CD4-positive, alpha-beta memory T cell (primary cell): ENCODE measurements at regions not wholly inside any gene's neighbourhood (a gene's known extent, or its start where the extent isn't known, plus 50 kb on each side); places are given as distances from the start of the nearest gene placed in this dataset.

ENCODE experiments used
- CTCF ChIA-PET: fragments of 350-600 bp; sonication (Branson Sonifier 250); formaldehyde crosslinking; loops from one replicate; lab custom pipeline; 2021; ENCODE audit warnings: inconsistent platforms; ENCODE audit not compliant: partially characterized antibody; lab: Charles Lee
- POLR2A ChIA-PET: fragments of 350-600 bp; sonication (Branson Sonifier 250); formaldehyde crosslinking; loops from one replicate; lab custom pipeline; 2021; ENCODE audit not compliant: partially characterized antibody; lab: Charles Lee
- DNase-seq, 5 donors: peaks; one replicate each; pipeline versions ENCODE4 v3.0.0 to v3.0.0-alpha.2; 2020 to 2022; ENCODE audit warnings: mixed read lengths in 1 of 5
- H3K27ac ChIP-seq: one replicate; pipeline ENCODE4 v1.7.0; 2013; ENCODE audit warnings: low read depth, low read length
- H3K27me3 ChIP-seq: 2 replicates; pipeline ENCODE4 v1.7.0; 2013; ENCODE audit warnings: mild to moderate bottlenecking, low read length, moderate library complexity; ENCODE audit not compliant: insufficient read depth
- H3K36me3 ChIP-seq: 2 replicates; pipeline ENCODE4 v1.7.0; 2013; ENCODE audit warnings: mild to moderate bottlenecking, low read length, moderate library complexity; ENCODE audit not compliant: insufficient read depth
- H3K4me1 ChIP-seq: 2 replicates; pipeline ENCODE4 v1.7.0; 2013; ENCODE audit warnings: mild to moderate bottlenecking, low read length, moderate library complexity; ENCODE audit not compliant: insufficient read depth
- H3K4me3 ChIP-seq, 2 donors: one replicate each; pipeline ENCODE4 v1.7.0; 2013; ENCODE audit warnings: low read length in 2 of 2, mild to moderate bottlenecking in 1 of 2
- H3K9me3 ChIP-seq, 2 donors: one replicate each; pipeline ENCODE4 v1.7.0; 2013; ENCODE audit warnings: low read length in 2 of 2, control low read depth in 1 of 2; ENCODE audit not compliant: control insufficient read depth in 1 of 2
- H3K27ac Mint-ChIP-seq, 7 donors: one replicate each; pipeline ENCODE4 v1.8.0; 2020 to 2021; ENCODE audit warnings: mixed read lengths in 7 of 7, mild to moderate bottlenecking in 6 of 7, inconsistent platforms in 3 of 7, moderate library complexity in 3 of 7
- H3K27me3 Mint-ChIP-seq, 2 donors: one replicate each; pipeline ENCODE4 v1.8.0; 2020 to 2021; ENCODE audit warnings: mixed read lengths in 2 of 2
- H3K36me3 Mint-ChIP-seq, 2 donors: one replicate each; pipeline ENCODE4 v1.8.0; 2020 to 2021; ENCODE audit warnings: mixed read lengths in 2 of 2, inconsistent platforms in 1 of 2, mild to moderate bottlenecking in 1 of 2
- H3K4me1 Mint-ChIP-seq, 4 donors: one replicate each; pipeline ENCODE4 v1.8.0; 2020 to 2021; ENCODE audit warnings: mixed read lengths in 4 of 4, mild to moderate bottlenecking in 1 of 4
- H3K4me3 Mint-ChIP-seq, 8 donors: one replicate each; pipeline ENCODE4 v1.8.0; 2020 to 2021; ENCODE audit warnings: mixed read lengths in 8 of 8, mild to moderate bottlenecking in 7 of 8, moderate library complexity in 6 of 8, inconsistent platforms in 3 of 8
- H3K9me3 Mint-ChIP-seq, 8 donors: one replicate each; pipeline ENCODE4 v1.8.0; 2020 to 2021; ENCODE audit warnings: mixed read lengths in 8 of 8, mild to moderate bottlenecking in 5 of 8, inconsistent platforms in 3 of 8, moderate library complexity in 1 of 8
- intact Hi-C: fragments of 100-400 bp; cut with micrococcal nuclease; formaldehyde crosslinking; loops from one replicate; pipeline ENCODE4 v1.15.1; 2023

DNA sequence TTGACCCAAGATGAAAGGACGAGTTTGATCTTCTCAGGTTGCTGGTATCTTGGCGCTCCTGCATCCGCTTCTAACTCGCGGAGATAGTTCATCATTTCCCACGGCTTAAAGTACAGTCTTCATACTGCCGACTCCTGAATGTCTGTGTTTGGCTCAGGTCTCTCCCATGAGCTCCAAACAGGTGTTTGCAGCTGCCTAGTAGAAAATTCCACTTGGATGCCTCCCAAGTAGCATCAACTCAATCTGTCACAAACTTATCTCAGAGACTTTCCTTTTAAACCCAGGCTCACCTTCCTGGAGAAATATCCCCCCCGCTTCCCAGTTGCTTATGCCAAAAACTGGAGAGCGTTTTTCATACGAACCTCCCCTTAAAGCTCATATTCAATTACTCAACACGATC lies 986.5 kb downstream of the TBC1D22A start:
- Histone ChIP-seq H3K36me3 (no peaks in the 10 kb centered on the region), H3K4me1 (no peaks in the 10 kb centered on the region), H3K9me3 (no peaks in the 10 kb centered on the region), H3K4me3 (no peak overlapping the region), H3K27ac (no peak overlapping the region), H3K27me3 (no peaks in the 10 kb centered on the region)
- H3K27me3 Mint-ChIP-seq, result peaks cover 16 to 17% of the 10 kb centered on the region in 2 donors
- intact Hi-C loops, result no loop called here
- ChIA-PET POLR2A (no interaction called here), CTCF (no interaction called here)
- H3K36me3 Mint-ChIP-seq, result no peaks in the 10 kb centered on the region
- peaks cover 0 to 3% (median 0%) of the 10 kb centered on the region in 8 donors for H3K9me3 Mint-ChIP-seq
- H3K27ac Mint-ChIP-seq, result no peak overlapping the region
- H3K4me3 Mint-ChIP-seq, result no peak overlapping the region
- no peaks in the 10 kb centered on the region for H3K4me1 Mint-ChIP-seq
- DNase-seq, result no peak

DNA sequence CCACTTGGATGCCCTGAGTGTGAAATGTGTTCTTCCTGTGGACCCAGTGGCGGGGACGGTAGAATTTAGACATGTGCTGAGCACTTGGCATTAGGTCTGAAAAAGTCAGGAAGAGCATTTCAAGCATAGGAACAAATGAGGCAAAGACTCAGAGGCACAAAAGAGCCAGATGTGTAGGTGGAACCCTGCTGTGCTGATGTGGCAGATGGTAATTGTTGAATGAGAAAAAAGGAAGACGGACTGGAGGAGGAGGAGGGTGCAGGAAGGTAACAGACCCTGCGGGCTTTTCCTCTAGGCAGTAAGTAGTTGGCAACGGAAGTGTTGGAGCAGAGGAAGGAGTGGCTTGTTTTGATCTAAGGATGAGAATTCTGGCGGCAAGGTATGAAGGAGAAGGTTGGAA lies 985.8 kb downstream of the TBC1D22A start:
- Histone ChIP-seq H3K4me1 (no peaks in the 10 kb centered on the region), H3K27me3 (no peaks in the 10 kb centered on the region), H3K4me3 (no peak overlapping the region), H3K36me3 (no peaks in the 10 kb centered on the region), H3K27ac (no peak overlapping the region), H3K9me3 (no peaks in the 10 kb centered on the region)
- intact Hi-C loops, result no loop called here
- no peak overlapping the region for H3K4me3 Mint-ChIP-seq
- POLR2A ChIA-PET, result no interaction called here
- no peak overlapping the region for H3K27ac Mint-ChIP-seq
- peaks cover 16 to 17% of the 10 kb centered on the region in 2 donors for H3K27me3 Mint-ChIP-seq
- no peak for DNase-seq
- H3K4me1 Mint-ChIP-seq, result no peaks in the 10 kb centered on the region
- CTCF ChIA-PET, result no interaction called here
- no peaks in the 10 kb centered on the region for H3K36me3 Mint-ChIP-seq
- H3K9me3 Mint-ChIP-seq, result peaks cover 0 to 3% (median 0%) of the 10 kb centered on the region in 8 donors

DNA sequence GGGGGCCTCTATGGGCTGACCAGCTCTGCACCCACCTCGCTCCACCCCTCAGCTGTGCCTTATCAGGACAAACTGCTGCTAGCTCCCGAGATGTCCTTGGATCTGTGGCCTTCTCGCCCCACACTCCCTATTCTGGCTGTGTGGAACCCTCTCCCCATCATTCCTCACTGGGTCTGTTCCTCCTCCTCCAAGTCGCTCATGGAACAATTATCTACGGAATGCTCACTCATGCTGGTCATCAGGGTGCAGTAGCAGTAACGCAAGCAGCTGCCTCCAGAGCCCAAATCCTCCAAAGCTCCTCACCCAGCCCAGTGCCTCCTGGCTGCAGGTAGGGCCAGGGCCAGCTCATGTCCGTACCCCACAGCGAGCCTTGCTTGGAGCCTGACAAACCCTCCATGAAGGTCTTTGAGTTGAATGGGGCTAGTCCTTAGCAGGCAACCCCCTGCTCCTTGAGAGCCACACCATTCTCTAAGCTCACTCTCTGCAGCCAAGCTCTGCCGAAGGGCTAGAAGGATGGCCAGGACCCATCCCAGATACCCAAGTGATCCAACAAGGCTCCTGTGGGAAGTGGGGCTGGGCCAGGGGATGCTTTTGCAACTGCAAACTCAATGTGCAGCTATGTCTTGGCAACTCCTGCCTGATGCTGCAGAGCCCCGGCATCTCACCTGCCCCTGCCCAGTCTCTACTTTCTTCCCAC lies 977.8 kb downstream of the TBC1D22A start:
- no peaks in the 10 kb centered on the region for H3K27me3 ChIP-seq
- DNase-seq, result no peak
- no peaks in the 10 kb centered on the region for H3K36me3 ChIP-seq
- no peak overlapping the region for H3K27ac ChIP-seq
- no peak overlapping the region for H3K4me3 ChIP-seq
- Mint-ChIP-seq H3K36me3 (no peaks in the 10 kb centered on the region), H3K27ac (no peak overlapping the region), H3K4me1 (no peaks in the 10 kb centered on the region), H3K27me3 (peaks cover 1 to 3% of the 10 kb centered on the region in 2 donors), H3K9me3 (no peaks in the 10 kb centered on the region), H3K4me3 (no peak overlapping the region)
- intact Hi-C loops, result no loop called here
- no peaks in the 10 kb centered on the region for H3K9me3 ChIP-seq
- POLR2A ChIA-PET, result no interaction called here
- H3K4me1 ChIP-seq, result no peaks in the 10 kb centered on the region
- CTCF ChIA-PET, result no interaction called here

DNA sequence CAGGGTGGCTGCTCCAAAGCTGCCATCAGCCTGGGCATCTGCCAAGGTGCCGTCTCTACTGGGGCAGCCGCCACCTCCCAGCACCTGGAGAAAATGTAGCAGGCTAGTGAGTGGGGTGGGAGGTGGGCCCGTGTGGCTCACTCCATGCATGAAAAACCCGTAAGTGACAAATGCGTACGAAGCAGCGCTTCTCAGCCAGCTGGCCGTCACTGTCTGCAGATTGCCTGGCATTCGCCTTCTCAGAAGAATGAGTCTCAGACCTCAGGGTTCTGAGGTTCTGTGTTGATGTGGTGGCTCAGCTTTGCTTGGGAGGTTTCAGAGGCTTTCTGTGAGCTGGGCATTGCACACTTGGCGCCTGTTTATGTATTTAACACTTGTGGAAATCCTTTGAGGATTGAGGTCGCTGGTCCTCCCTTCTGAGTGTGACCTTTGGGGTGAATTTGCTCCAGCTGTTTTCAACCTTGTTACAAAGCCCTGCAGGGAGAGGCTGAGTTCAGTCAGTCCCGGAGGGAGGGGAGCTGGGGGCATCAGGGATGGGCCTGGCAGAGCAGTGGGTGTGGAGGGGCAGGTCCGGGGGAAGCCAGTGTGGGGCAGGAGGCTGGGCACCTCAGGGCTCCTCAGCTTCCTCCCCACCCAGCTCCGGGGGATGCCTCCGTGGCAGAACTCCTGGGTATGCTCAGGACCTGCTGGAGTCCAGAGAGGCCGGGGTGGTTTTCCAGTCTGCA lies 977.0 kb downstream of the TBC1D22A start:
- no peaks in the 10 kb centered on the region for H3K9me3 Mint-ChIP-seq
- CTCF ChIA-PET, result no interaction called here

GRCh38 chr22:47738472-47739013 lies 976.1 kb downstream of the TBC1D22A start:
- H3K36me3 Mint-ChIP-seq, result no peaks in the 10 kb centered on the region
- intact Hi-C loops, result no loop called here
- H3K9me3 ChIP-seq, result no peaks in the 10 kb centered on the region
- H3K36me3 ChIP-seq, result no peaks in the 10 kb centered on the region
- no peaks in the 10 kb centered on the region for H3K27me3 ChIP-seq
- H3K4me3 Mint-ChIP-seq, result no peak overlapping the region
- no peaks in the 10 kb centered on the region for H3K4me1 ChIP-seq
- no peaks in the 10 kb centered on the region for H3K9me3 Mint-ChIP-seq
- no peak overlapping the region for H3K27ac Mint-ChIP-seq
- H3K4me1 Mint-ChIP-seq, result no peaks in the 10 kb centered on the region
- H3K27ac ChIP-seq, result no peak overlapping the region
- POLR2A ChIA-PET, result no interaction called here
- peaks cover 1 to 2% of the 10 kb centered on the region in 2 donors for H3K27me3 Mint-ChIP-seq
- CTCF ChIA-PET, result no interaction called here
- no peak overlapping the region for H3K4me3 ChIP-seq
- no peak for DNase-seq

More for the DNA sequence above, 977.0 kb downstream of the TBC1D22A start:
- no peaks in the 10 kb centered on the region for H3K36me3 ChIP-seq
- H3K9me3 ChIP-seq, result no peaks in the 10 kb centered on the region
- POLR2A ChIA-PET, result no interaction called here
- Mint-ChIP-seq H3K36me3 (no peaks in the 10 kb centered on the region), H3K27me3 (peaks cover 1 to 2% of the 10 kb centered on the region in 2 donors), H3K4me1 (no peaks in the 10 kb centered on the region), H3K4me3 (no peak overlapping the region), H3K27ac (no peak overlapping the region)
- no peak overlapping the region for H3K4me3 ChIP-seq
- no peaks in the 10 kb centered on the region for H3K27me3 ChIP-seq
- H3K4me1 ChIP-seq, result no peaks in the 10 kb centered on the region
- no peak for DNase-seq
- no peak overlapping the region for H3K27ac ChIP-seq
- intact Hi-C loops, result no loop called here

GRCh38 chr22:47736186-47737034 lies 974.0 kb downstream of the TBC1D22A start:
- H3K27ac Mint-ChIP-seq, result no peak overlapping the region
- Histone ChIP-seq H3K27me3 (no peaks in the 10 kb centered on the region), H3K4me1 (no peaks in the 10 kb centered on the region), H3K27ac (no peak overlapping the region), H3K4me3 (no peak overlapping the region), H3K36me3 (no peaks in the 10 kb centered on the region), H3K9me3 (no peaks in the 10 kb centered on the region)
- peaks cover 0 to 10% (median 6%) of the 10 kb centered on the region in 8 donors for H3K9me3 Mint-ChIP-seq
- H3K4me3 Mint-ChIP-seq, result no peak overlapping the region
- peaks cover 1 to 2% of the 10 kb centered on the region in 2 donors for H3K27me3 Mint-ChIP-seq
- intact Hi-C loops, result no loop called here
- DNase-seq, result no peak
- ChIA-PET POLR2A (no interaction called here), CTCF (no interaction called here)
- H3K4me1 Mint-ChIP-seq, result no peaks in the 10 kb centered on the region
- no peaks in the 10 kb centered on the region for H3K36me3 Mint-ChIP-seq

GRCh38 chr22:47734511-47734910 lies 972.1 kb downstream of the TBC1D22A start:
- intact Hi-C loops, result no loop called here
- CTCF ChIA-PET, result no interaction called here

More at GRCh38 chr22:47734511-47734910, 972.1 kb downstream of the TBC1D22A start:
- Histone ChIP-seq H3K4me3 (no peak overlapping the region), H3K27me3 (no peaks in the 10 kb centered on the region), H3K36me3 (no peaks in the 10 kb centered on the region), H3K27ac (no peak overlapping the region), H3K9me3 (no peaks in the 10 kb centered on the region), H3K4me1 (no peaks in the 10 kb centered on the region)
- Mint-ChIP-seq H3K9me3 (peaks cover 0 to 17% (median 9%) of the 10 kb centered on the region in 8 donors), H3K4me1 (no peaks in the 10 kb centered on the region), H3K27ac (no peak overlapping the region), H3K4me3 (no peak overlapping the region), H3K27me3 (no peaks in the 10 kb centered on the region), H3K36me3 (no peaks in the 10 kb centered on the region)
- POLR2A ChIA-PET, result no interaction called here
- DNase-seq, result no peak
